NCI-H69 (cell line): ENCODE measurements at regions not wholly inside any gene's neighbourhood (a gene's known extent, or its start where the extent isn't known, plus 50 kb on each side); places are given as distances from the start of the nearest gene placed in this dataset.
"Not testable (repeated sequence)": the region's sequence is repeated elsewhere in the genome, so short reads cannot be mapped to it uniquely, and the experiment has no call there.

ENCODE experiments used
- DNase-seq: peaks from one replicate; lab custom pipeline; 2025; lab: John Stamatoyannopoulos, UW

- no peak for DNase-seq
Observed at GRCh38 chr10:64116707-64117106, 595.5 kb downstream of the REEP3 start.

- DNase-seq = no peak
Observed at GRCh38 chr10:64118736-64119135, 597.5 kb downstream of the REEP3 start.

GRCh38 chr10:64120301-64120980 lies 599.2 kb downstream of the REEP3 start:
- peak; percentile 37 for DNase-seq

- no peak for DNase-seq
Observed at GRCh38 chr10:64130152-64130551, 609.0 kb downstream of the REEP3 start.

GRCh38 chr10:64134676-64135075 lies 613.5 kb downstream of the REEP3 start:
- no peak for DNase-seq

GRCh38 chr10:64142395-64142794 lies 621.2 kb downstream of the REEP3 start:
- DNase-seq = no peak

GRCh38 chr10:64148607-64149006 lies 627.4 kb downstream of the REEP3 start:
- no peak for DNase-seq

- no peak for DNase-seq
Observed at GRCh38 chr10:64156166-64156565, 635.0 kb downstream of the REEP3 start.

GRCh38 chr10:64158551-64158950 lies 637.4 kb downstream of the REEP3 start:
- no peak for DNase-seq

- no peak for DNase-seq
Observed at GRCh38 chr10:64159910-64160872, 639.0 kb downstream of the REEP3 start.

- no peak for DNase-seq
Observed at GRCh38 chr10:64170791-64171190, 649.6 kb downstream of the REEP3 start.

- no peak for DNase-seq
Observed at GRCh38 chr10:64173826-64174225, 652.6 kb downstream of the REEP3 start.

GRCh38 chr10:64174666-64175255 lies 653.6 kb downstream of the REEP3 start:
- DNase-seq = no peak

- DNase-seq = no peak
Observed at GRCh38 chr10:64175271-64175962, 654.2 kb downstream of the REEP3 start.

GRCh38 chr10:64182671-64183070 lies 661.5 kb downstream of the REEP3 start:
- no peak for DNase-seq

GRCh38 chr10:64191286-64191685 lies 670.1 kb downstream of the REEP3 start:
- peak; percentile 45 for DNase-seq

GRCh38 chr10:64196638-64197315 lies 675.6 kb downstream of the REEP3 start:
- no peak for DNase-seq

- no peak for DNase-seq
Observed at GRCh38 chr10:64201936-64202335, 680.7 kb downstream of the REEP3 start.

GRCh38 chr10:64204504-64204903 lies 683.3 kb downstream of the REEP3 start:
- not testable (repeated sequence) for DNase-seq

- DNase-seq = no peak
Observed at GRCh38 chr10:64206409-64206808, 685.2 kb downstream of the REEP3 start.

- no peak for DNase-seq
Observed at GRCh38 chr10:64209561-64209960, 688.4 kb downstream of the REEP3 start.

GRCh38 chr10:64210211-64210610 lies 689.0 kb downstream of the REEP3 start:
- DNase-seq = no peak
